SU-DHL-6 (cell line): ENCODE measurements at regions not wholly inside any gene's neighbourhood (a gene's known extent, or its start where the extent isn't known, plus 50 kb on each side); places are given as distances from the start of the nearest gene placed in this dataset.

Source experiments
- EZH2phosphoT487 ChIP-seq: fragments of 200-600 bp; sonication (generic), shearing (Covaris generic); conservative IDR thresholded peaks from 2 replicates; pipeline ENCODE4 v1.6.1; 2018; ENCODE audit warnings: mild to moderate bottlenecking, antibody characterized with exemption, low read length, moderate library complexity, mixed read lengths
- TF ChIP-seq, protein P1 (sequence below): fragments of 200-600 bp; sonication (generic); IDR thresholded peaks from one replicate; pipeline ENCODE4 v1.5.1; 2017; ENCODE audit warnings: antibody characterized with exemption, mild to moderate bottlenecking, low read length, moderate library complexity; ENCODE audit not compliant: insufficient read depth, poor library complexity, severe bottlenecking

GRCh38 chr12:69062621-69063237, 129.8 kb upstream of the CPM start:
- TF ChIP-seq, protein P1, sequence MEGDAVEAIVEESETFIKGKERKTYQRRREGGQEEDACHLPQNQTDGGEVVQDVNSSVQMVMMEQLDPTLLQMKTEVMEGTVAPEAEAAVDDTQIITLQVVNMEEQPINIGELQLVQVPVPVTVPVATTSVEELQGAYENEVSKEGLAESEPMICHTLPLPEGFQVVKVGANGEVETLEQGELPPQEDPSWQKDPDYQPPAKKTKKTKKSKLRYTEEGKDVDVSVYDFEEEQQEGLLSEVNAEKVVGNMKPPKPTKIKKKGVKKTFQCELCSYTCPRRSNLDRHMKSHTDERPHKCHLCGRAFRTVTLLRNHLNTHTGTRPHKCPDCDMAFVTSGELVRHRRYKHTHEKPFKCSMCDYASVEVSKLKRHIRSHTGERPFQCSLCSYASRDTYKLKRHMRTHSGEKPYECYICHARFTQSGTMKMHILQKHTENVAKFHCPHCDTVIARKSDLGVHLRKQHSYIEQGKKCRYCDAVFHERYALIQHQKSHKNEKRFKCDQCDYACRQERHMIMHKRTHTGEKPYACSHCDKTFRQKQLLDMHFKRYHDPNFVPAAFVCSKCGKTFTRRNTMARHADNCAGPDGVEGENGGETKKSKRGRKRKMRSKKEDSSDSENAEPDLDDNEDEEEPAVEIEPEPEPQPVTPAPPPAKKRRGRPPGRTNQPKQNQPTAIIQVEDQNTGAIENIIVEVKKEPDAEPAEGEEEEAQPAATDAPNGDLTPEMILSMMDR = no peak
- TF ChIP-seq EZH2phosphoT487 = no peak
